HL-60 (cell line): ENCODE measurements at regions not wholly inside any gene's neighbourhood (a gene's known extent, or its start where the extent isn't known, plus 50 kb on each side); places are given as distances from the start of the nearest gene placed in this dataset.

Source experiments
- CTCF ChIP-seq: IDR thresholded peaks from one replicate; pipeline ENCODE4 v1.5.1; 2011; ENCODE audit warnings: low read length, control low read depth, inconsistent platforms; ENCODE audit not compliant: insufficient read depth
- GABPA ChIP-seq: IDR thresholded peaks from 2 replicates; pipeline ENCODE4 v1.6.1; 2012; ENCODE audit warnings: low read depth
- POLR2AphosphoS5 ChIP-seq: IDR thresholded peaks from 2 replicates; pipeline ENCODE4 v1.6.1; 2012; ENCODE audit warnings: low read depth
- REST ChIP-seq: IDR thresholded peaks from 2 replicates; pipeline ENCODE4 v1.6.1; 2012; ENCODE audit warnings: low read depth; ENCODE audit not compliant: insufficient replicate concordance
- SPI1 ChIP-seq: IDR thresholded peaks from 2 replicates; pipeline ENCODE4 v1.6.1; 2012; ENCODE audit warnings: low read depth, mild to moderate bottlenecking, borderline replicate concordance

GRCh38 chr20:10976051-10976450 is 302.3 kb upstream of the JAG1 start:
- no peak for TF ChIP-seq CTCF
- no peak for TF ChIP-seq POLR2AphosphoS5
- no peak for TF ChIP-seq REST
- TF ChIP-seq SPI1: no peak
- TF ChIP-seq GABPA: no peak
